Stimulated activated effector memory CD8-positive, alpha-beta T cell treated with anti-CD3 and anti-CD28 coated beads, Interleukin-12 subunit alpha, Interleukin-12 subunit beta, amount 100 ng/mL, for 72 hours (primary cell): ENCODE measurements at regions not wholly inside any gene's neighbourhood (a gene's known extent, or its start where the extent isn't known, plus 50 kb on each side); places are given as distances from the start of the nearest gene placed in this dataset.

Experiments
- ATAC-seq: fragments of 150-1000 bp; cut with Tn5 transposase; 2 replicates; pipeline ENCODE4 v1.10.0; 2021
- DNase-seq, 2 donors: peaks; one replicate each; pipeline ENCODE4 v3.0.0; 2021 to 2022; ENCODE audit warnings: low spot score in 2 of 2
- H3K27ac Mint-ChIP-seq: one replicate; pipeline ENCODE4 v1.8.0; 2022; ENCODE audit warnings: mild to moderate bottlenecking, mixed read lengths
- H3K36me3 Mint-ChIP-seq: one replicate; pipeline ENCODE4 v1.8.0; 2022; ENCODE audit warnings: mild to moderate bottlenecking, mixed read lengths
- H3K4me1 Mint-ChIP-seq: one replicate; pipeline ENCODE4 v1.8.0; 2022; ENCODE audit warnings: mixed read lengths
- H3K4me3 Mint-ChIP-seq: one replicate; pipeline ENCODE4 v1.8.0; 2022; ENCODE audit warnings: mild to moderate bottlenecking, mixed read lengths
- H3K9me3 Mint-ChIP-seq: one replicate; pipeline ENCODE4 v1.8.0; 2022; ENCODE audit warnings: mixed read lengths

- Mint-ChIP-seq H3K4me3 (no peak overlapping the region), H3K36me3 (no peaks in the 10 kb centered on the region), H3K4me1 (no peaks in the 10 kb centered on the region), H3K9me3 (peaks cover 23% of the 10 kb centered on the region), H3K27ac (no peak overlapping the region)
- DNase-seq = no peak
- no peak for ATAC-seq
These were observed 516.0 kb downstream of the CETN3 start for GRCh38 chr5:89893546-89893945.

GRCh38 chr5:89885670-89886069 is 523.9 kb downstream of the CETN3 start:
- H3K36me3 Mint-ChIP-seq = no peaks in the 10 kb centered on the region

GRCh38 chr5:89883967-89884366 is 525.6 kb downstream of the CETN3 start:
- no peak for DNase-seq
- H3K27ac Mint-ChIP-seq = no peak overlapping the region
- no peak for ATAC-seq
- peaks cover 3% of the 10 kb centered on the region for H3K9me3 Mint-ChIP-seq
- no peaks in the 10 kb centered on the region for H3K4me1 Mint-ChIP-seq
- no peaks in the 10 kb centered on the region for H3K36me3 Mint-ChIP-seq
- H3K4me3 Mint-ChIP-seq = no peak overlapping the region

More at GRCh38 chr5:89885670-89886069, 523.9 kb downstream of the CETN3 start:
- ATAC-seq = no peak
- no peaks in the 10 kb centered on the region for H3K9me3 Mint-ChIP-seq
- no peaks in the 10 kb centered on the region for H3K4me1 Mint-ChIP-seq
- no peak overlapping the region for H3K27ac Mint-ChIP-seq
- DNase-seq = no peak
- H3K4me3 Mint-ChIP-seq = no peak overlapping the region

DNA sequence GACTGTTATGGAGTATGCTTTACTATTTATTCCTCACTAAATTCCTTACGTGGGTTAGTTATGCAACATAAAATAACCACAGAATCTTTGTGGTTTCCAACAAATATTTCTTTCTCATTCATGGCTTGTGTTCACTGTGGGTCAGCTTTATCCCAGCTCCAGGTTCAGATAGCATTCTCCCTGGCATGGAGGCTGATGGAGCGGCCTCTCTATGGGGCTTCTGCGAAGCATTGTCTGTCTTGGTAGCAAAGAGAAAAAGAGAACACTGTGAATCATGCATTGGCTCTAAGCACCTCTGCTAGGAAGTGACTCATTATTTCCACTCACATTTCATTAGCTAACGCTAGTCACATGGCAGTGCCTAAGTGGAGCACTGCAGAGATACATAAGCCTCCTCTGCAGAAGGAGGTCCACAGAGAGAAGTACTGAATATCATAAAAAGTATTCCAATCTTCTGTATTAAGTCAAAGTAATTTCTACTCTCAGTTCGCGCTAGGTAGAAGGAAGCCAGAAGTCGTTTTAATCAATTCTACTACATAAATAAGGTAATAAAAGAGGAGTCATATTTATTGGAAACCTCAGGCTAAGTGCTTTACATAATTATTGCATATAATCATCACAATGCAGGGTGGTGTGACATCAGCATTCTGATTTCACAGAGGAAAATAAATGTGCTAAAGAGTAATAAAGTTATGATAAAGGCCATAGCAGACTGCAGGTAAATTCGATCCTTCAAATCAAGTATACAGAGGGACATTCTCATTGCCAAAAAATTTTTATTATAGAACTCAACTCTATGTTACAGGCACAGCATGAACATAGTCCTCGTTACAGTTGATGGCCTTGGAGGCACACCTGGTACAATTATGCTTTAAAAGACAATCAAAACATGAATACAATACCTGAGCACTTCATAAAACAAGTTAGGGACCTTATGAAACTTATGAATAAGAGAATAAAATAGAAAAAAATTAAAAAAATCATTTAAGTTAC is 531.1 kb downstream of the CETN3 start:
- peaks cover 11% of the 10 kb centered on the region for H3K9me3 Mint-ChIP-seq
- DNase-seq = no peak
- no peak overlapping the region for H3K4me3 Mint-ChIP-seq
- no peaks in the 10 kb centered on the region for H3K4me1 Mint-ChIP-seq
- no peaks in the 10 kb centered on the region for H3K36me3 Mint-ChIP-seq
- ATAC-seq = no peak
- no peak overlapping the region for H3K27ac Mint-ChIP-seq

GRCh38 chr5:89871906-89872305 is 537.6 kb downstream of the CETN3 start:
- Mint-ChIP-seq H3K4me3 (no peak overlapping the region), H3K9me3 (peaks cover 3% of the 10 kb centered on the region), H3K36me3 (no peaks in the 10 kb centered on the region), H3K27ac (no peak overlapping the region), H3K4me1 (no peaks in the 10 kb centered on the region)
- DNase-seq (no peak), ATAC-seq (no peak)

DNA sequence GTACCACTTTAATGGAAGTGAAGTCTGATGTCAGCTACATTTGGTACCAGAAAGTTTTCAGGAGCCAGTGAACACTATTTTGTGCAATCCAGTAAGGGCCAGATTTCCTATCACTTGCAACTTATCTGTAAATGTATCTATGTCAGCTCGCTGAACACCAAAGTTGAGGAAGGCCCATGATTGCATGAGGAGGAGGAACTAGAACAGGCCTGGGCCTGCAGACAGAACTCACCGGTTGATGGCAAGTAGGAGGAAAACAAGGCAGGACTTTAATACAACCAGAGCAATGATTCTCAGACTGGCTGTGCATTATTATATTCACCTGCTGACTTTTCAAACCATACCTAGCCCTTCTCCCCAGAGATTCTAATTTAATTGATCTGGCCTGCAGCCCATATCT is 540.2 kb downstream of the CETN3 start:
- Mint-ChIP-seq H3K9me3 (peaks cover 3% of the 10 kb centered on the region), H3K4me1 (no peaks in the 10 kb centered on the region), H3K4me3 (no peak overlapping the region), H3K36me3 (no peaks in the 10 kb centered on the region), H3K27ac (no peak overlapping the region)
- ATAC-seq (no peak), DNase-seq (no peak)

DNA sequence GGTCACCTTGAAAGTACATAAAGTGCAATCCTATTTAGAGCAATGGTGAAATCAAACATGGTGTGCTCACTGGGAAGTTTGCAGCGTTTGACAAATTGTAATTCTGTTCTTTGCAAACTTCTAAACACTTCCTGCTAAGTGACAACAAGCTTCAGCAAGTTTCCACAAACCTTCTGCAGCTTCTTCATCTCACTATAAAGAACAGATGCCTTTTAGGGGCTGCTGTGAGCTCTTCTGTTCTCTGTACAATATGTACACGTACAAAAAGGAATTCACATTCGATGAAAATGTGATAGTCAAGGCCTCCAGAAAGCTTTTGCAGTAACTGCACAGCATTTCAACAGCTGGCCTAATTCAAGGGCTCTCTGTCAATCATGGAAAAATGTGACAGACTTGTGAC is 543.1 kb downstream of the CETN3 start:
- Mint-ChIP-seq H3K9me3 (no peaks in the 10 kb centered on the region), H3K4me3 (no peak overlapping the region), H3K4me1 (no peaks in the 10 kb centered on the region), H3K27ac (no peak overlapping the region), H3K36me3 (no peaks in the 10 kb centered on the region)
- DNase-seq (no peak), ATAC-seq (no peak)

GRCh38 chr5:89864941-89865340 is 544.6 kb downstream of the CETN3 start:
- Mint-ChIP-seq H3K4me3 (no peak overlapping the region), H3K36me3 (no peaks in the 10 kb centered on the region), H3K9me3 (peaks cover 2% of the 10 kb centered on the region), H3K4me1 (no peaks in the 10 kb centered on the region), H3K27ac (no peak overlapping the region)
- no peak for ATAC-seq
- no peak for DNase-seq

DNA sequence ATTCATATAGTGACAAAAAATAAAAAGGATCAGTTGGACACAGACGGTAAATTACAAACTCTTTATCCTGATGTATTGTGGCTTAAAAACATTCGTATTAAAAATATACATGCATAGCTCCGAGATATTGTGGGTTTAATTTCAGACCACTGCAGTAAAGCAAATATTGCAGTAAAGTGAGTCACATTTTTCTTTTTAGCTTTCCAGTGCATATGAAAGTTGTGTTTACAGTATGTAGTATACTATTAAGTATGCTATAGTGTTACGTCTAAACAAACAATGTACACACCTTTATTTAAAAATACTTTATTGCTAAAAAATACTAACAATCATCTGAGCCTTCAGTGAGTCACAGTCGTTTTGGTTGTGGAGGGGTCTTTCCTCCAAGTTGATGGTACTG is 551.8 kb downstream of the CETN3 start:
- H3K9me3 Mint-ChIP-seq = peaks cover 14% of the 10 kb centered on the region
- H3K27ac Mint-ChIP-seq = no peak overlapping the region
- no peaks in the 10 kb centered on the region for H3K4me1 Mint-ChIP-seq
- ATAC-seq (no peak), DNase-seq (no peak)
- no peaks in the 10 kb centered on the region for H3K36me3 Mint-ChIP-seq
- no peak overlapping the region for H3K4me3 Mint-ChIP-seq

DNA sequence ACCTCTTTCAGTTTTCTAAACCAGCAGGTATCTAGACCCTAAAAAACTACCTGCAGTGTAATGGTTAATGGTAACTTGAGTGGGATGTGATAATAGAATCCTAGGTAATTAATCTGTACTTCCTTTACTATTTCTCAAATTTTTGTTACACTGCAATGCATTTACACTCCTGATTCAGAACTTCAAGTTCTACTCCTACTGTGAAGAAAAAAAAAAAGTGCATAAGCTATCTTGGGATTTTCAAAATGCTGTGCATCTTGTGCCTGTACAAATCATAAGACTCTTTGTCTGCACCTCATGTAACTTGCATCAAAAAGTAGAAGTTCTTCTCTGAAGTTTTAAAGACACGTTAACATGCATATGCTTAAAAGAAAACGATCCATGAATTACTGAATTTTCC is 554.1 kb downstream of the CETN3 start:
- DNase-seq (no peak), ATAC-seq (no peak)
- H3K4me3 Mint-ChIP-seq = no peak overlapping the region
- H3K4me1 Mint-ChIP-seq = no peaks in the 10 kb centered on the region
- H3K27ac Mint-ChIP-seq = no peak overlapping the region
- no peaks in the 10 kb centered on the region for H3K36me3 Mint-ChIP-seq
- peaks cover 17% of the 10 kb centered on the region for H3K9me3 Mint-ChIP-seq

DNA sequence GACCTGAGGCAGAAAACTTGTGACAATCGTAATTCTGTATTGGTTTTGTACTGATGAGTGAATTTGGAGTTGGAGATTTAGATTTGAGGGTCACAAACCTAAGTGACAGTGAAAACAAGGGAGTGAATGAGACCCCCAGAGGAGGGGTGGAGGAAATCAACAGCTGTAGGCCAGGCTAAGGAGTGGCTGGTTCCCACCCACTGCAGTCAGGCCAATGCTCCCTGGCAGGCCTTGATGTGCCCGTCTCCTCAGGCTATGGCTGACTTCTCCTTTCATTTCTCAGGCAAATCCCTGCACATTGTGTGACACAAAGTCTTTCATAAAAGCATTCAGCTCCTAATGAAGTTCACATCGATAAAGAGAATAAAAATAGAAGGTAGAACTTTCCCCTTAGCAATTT is 557.6 kb downstream of the CETN3 start:
- no peak for ATAC-seq
- peaks cover 7% of the 10 kb centered on the region for H3K9me3 Mint-ChIP-seq
- DNase-seq = no peak

DNA sequence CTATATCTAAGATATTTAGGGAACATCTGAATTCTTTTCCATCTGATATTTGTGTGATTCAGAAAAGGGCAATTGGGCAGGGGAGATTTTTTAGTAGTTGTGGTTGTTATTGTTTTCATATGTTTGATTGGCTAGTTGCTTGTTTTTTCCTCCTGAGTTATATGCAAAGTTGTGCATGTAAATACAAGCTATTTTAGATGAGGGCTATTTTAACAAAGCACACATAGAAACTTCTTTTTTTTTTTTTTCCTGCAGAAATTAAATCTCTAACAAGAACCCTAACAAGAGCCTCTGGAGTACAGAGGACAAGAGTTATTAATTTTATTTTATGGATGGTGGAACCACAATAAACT is 559.1 kb downstream of the CETN3 start:
- no peak for ATAC-seq
- peaks cover 10% of the 10 kb centered on the region for H3K9me3 Mint-ChIP-seq
- H3K4me3 Mint-ChIP-seq = no peak overlapping the region
- H3K27ac Mint-ChIP-seq = no peak overlapping the region
- no peaks in the 10 kb centered on the region for H3K4me1 Mint-ChIP-seq
- H3K36me3 Mint-ChIP-seq = no peaks in the 10 kb centered on the region
- DNase-seq = no peak

More for the DNA sequence above, 557.6 kb downstream of the CETN3 start:
- H3K4me1 Mint-ChIP-seq = no peaks in the 10 kb centered on the region
- H3K36me3 Mint-ChIP-seq = no peaks in the 10 kb centered on the region
- no peak overlapping the region for H3K4me3 Mint-ChIP-seq
- no peak overlapping the region for H3K27ac Mint-ChIP-seq

DNA sequence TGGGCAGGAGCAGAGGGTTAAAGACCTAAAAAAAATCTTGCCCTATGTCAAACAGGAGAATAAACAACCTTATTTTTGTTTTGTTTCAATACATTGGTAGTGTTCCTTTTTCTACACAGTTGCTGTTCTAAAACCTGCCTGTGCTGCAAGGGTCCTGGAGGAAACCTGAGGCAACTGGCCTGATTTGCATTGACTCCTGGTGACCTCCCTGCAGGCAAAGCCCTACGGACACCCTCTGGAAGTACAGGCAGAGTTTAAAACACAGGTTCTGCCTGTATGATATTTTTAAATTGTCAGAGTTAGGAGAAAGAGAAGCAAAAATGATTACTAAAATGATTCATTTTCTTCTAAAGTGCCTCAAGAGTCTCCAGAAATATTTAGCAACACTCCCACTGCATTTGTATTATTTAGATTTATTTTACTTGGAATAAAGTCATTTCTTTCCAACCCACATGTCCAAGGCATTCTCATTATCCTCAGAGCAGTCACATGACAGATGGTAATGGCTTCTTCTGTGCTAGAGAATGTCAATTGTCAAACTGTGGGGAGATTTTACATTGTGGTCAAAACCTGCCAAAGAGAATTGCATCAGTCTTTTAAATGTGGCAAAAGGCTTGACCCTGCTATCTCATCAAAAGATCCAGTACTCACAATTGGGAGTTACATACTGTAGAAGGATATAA is 559.6 kb downstream of the CETN3 start:
- ATAC-seq = no peak
- no peak for DNase-seq
- no peak overlapping the region for H3K4me3 Mint-ChIP-seq
- no peak overlapping the region for H3K27ac Mint-ChIP-seq
- no peaks in the 10 kb centered on the region for H3K36me3 Mint-ChIP-seq
- peaks cover 12% of the 10 kb centered on the region for H3K9me3 Mint-ChIP-seq
- no peaks in the 10 kb centered on the region for H3K4me1 Mint-ChIP-seq

DNA sequence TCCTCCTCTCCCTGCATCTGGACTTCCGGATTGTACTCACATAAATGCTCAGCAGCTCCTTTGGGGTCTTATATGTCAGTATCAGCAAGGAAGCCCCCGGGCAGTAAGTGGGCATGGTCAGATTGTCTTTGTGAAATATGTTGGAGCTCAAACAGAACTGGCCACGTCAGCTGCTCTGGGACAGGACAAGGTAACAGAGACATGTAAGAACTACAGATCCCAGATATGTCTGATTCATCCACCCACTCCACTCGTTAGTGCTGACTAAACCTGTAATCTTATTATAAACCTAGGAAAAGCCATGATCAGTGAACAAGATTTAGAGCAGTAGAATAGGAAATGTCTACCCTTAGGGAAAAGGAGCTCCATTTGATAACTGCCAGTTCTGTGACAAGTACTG is 561.8 kb downstream of the CETN3 start:
- Mint-ChIP-seq H3K4me1 (no peaks in the 10 kb centered on the region), H3K27ac (no peak overlapping the region), H3K36me3 (no peaks in the 10 kb centered on the region), H3K9me3 (peaks cover 10% of the 10 kb centered on the region), H3K4me3 (no peak overlapping the region)
- ATAC-seq (no peak), DNase-seq (no peak)

- DNase-seq (no peak), ATAC-seq (no peak)
- Mint-ChIP-seq H3K36me3 (no peaks in the 10 kb centered on the region), H3K4me3 (no peak overlapping the region), H3K4me1 (no peaks in the 10 kb centered on the region), H3K27ac (no peak overlapping the region), H3K9me3 (peaks cover 7% of the 10 kb centered on the region)
These were observed 565.0 kb downstream of the CETN3 start for GRCh38 chr5:89844548-89844947.

- no peak overlapping the region for H3K4me3 Mint-ChIP-seq
- ATAC-seq = no peak
These were observed 567.0 kb downstream of the CETN3 start for GRCh38 chr5:89842531-89842930.

More at GRCh38 chr5:89842531-89842930, 567.0 kb downstream of the CETN3 start:
- H3K27ac Mint-ChIP-seq = no peak overlapping the region
- DNase-seq = no peak
- H3K36me3 Mint-ChIP-seq = no peaks in the 10 kb centered on the region
- no peaks in the 10 kb centered on the region for H3K4me1 Mint-ChIP-seq
- H3K9me3 Mint-ChIP-seq = peaks cover 7% of the 10 kb centered on the region
